Uterus (tissue), 2 donors: ENCODE measurements at regions not wholly inside any gene's neighbourhood (a gene's known extent, or its start where the extent isn't known, plus 50 kb on each side); places are given as distances from the start of the nearest gene placed in this dataset.

Source experiments
- CTCF ChIP-seq, 4 experiments: fragments of 200-600 bp in 2 of 4; fragments of 450-650 bp in 2 of 4; sonication (generic) in 2 of 4; IDR thresholded peaks; one replicate each; pipeline ENCODE4 v1.5.1; 2016 to 2019; ENCODE audit warnings: antibody characterized with exemption in 4 of 4, mild to moderate bottlenecking in 2 of 4, moderate library complexity in 1 of 4
- POLR2A ChIP-seq, 2 donors: fragments of 450-650 bp; IDR thresholded peaks; one replicate each; pipeline ENCODE4 v1.6.1; 2016; ENCODE audit warnings: antibody characterized with exemption in 2 of 2, mild to moderate bottlenecking in 1 of 2, moderate library complexity in 1 of 2

GRCh38 chr2:129927696-129928095, 51.8 kb upstream of the RAB6C start:
- TF ChIP-seq CTCF (IDR thresholded peaks at IDR 0.05) (no peak), POLR2A (IDR thresholded peaks at IDR 0.05) (no peak)
